Raji (cell line): ENCODE measurements at regions not wholly inside any gene's neighbourhood (a gene's known extent, or its start where the extent isn't known, plus 50 kb on each side); places are given as distances from the start of the nearest gene placed in this dataset.

Source experiments
- POLR2A ChIP-seq: IDR thresholded peaks from 2 replicates; pipeline ENCODE4 v1.6.1; 2011; ENCODE audit warnings: low read depth, low read length, control low read depth; ENCODE audit not compliant: insufficient read depth

- no peak for TF ChIP-seq POLR2A
Measured at GRCh38 chr2:59798687-59799232, 754.7 kb downstream of the BCL11A start.

GRCh38 chr2:59791004-59791618 lies 762.3 kb downstream of the BCL11A start:
- TF ChIP-seq POLR2A = no peak

DNA sequence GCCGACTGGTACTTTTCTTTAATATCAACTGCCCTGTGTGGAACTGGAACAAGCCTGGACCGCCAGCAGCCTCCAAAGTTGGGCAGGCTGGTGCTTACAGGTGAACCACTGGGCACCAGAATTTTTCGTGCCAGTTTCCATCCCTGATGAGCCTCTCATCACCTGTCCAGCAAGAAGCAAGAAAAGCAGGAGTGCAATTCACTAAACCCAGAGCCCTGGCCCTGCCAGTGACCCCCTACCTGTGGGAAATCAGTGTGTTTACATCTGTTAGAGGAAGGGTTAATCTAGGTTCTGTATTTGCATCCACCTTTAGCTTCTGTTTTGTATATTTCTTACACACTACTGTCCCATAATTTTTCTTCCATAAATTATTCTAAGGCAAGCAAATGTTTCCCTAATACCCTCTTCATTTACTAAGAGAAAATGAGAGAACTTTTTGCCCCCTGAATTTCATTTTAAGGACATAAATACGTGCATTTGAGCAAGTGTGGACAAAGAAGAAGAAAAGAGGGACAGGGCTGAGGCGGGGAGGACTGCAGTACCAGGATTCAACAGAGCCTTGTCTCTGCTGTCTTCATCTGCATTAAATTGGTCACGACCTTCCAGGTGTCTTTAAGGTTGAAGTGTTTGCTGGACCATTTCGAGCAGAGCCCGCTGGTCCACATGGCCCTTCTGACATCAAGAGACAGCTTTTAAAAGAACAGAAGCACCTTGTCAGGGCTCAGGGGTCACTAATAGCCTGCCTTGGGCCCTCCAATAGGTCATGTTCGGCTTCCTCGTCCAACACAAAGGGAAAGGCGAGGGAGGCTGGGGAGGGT lies 763.1 kb downstream of the BCL11A start:
- TF ChIP-seq POLR2A = no peak

DNA sequence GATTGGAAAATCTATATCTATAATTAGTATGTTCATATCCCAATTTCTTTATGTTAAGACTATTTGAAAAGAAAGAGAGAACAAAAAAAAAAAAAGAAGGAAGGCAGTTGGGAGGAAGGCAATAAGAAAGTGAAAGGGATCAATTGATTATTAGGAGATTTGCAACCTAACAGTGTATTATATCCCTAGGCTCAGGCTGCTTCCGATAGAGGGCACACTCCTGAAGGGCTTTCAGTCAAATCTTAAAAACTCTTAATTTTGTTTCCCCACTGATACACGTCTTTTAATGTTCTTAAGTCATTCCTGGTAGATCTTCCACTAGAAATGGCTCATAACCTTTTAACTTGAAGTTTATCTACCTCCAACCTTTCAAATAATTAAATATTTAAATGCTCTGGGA lies 763.9 kb downstream of the BCL11A start:
- TF ChIP-seq POLR2A = no peak

GRCh38 chr2:59787095-59787494 lies 766.4 kb downstream of the BCL11A start:
- TF ChIP-seq POLR2A = no peak

DNA sequence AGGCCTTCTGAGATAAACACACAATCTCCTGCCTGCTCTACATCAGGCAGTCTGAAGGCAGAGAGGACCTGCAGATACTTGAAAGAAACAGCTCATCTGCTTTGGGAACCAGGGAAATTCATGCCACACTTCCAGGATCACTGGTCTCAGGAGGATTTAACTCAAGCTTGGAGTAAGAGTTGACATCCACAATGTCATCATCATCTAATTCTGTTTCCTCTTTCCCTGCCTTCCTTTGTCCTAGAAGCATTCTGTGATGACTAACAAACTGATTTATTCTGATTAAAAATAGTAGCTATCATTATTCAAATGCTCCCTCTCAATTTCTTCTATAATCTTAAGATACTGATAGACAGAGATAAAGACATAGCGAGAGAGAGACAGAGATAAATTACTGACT lies 766.8 kb downstream of the BCL11A start:
- no peak for TF ChIP-seq POLR2A

DNA sequence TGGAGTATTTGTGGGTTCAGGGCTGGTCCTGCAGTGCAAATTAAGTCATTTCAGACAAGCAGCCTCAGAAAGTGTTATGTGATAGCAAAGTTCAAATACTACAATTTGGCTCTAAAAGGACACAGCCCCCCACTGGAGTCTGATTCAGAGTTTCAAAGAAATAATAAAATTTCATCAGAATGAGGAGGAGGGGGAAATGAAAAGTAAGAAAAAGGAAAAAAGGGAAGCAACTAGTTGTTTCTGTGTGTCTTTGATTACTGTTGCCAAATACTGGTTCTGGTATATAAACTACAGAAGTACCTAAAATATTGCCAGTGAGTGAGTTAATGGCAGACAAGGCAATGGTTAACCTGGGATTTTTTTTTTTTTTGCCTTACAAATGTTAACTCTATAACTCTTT lies 773.9 kb downstream of the BCL11A start:
- TF ChIP-seq POLR2A = no peak

DNA sequence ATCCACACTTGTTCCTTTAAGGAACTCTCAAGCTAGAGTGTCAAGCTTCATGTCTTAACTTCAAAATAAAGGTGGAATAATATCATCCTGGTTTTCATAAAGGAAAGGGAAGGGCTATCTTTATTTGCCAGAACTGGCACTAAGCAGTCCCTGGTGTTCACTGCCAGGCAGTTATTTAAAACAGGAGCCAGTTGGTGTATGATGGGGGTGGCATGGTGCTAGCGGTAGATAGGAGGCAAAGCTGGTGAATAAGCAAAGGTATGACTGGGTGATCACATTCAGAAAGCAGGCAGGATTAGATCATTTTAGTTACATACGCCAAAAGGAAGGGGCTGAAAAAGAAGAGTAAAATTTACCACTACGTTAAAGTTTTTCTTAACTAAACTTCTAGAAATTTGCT lies 776.3 kb downstream of the BCL11A start:
- no peak for TF ChIP-seq POLR2A

DNA sequence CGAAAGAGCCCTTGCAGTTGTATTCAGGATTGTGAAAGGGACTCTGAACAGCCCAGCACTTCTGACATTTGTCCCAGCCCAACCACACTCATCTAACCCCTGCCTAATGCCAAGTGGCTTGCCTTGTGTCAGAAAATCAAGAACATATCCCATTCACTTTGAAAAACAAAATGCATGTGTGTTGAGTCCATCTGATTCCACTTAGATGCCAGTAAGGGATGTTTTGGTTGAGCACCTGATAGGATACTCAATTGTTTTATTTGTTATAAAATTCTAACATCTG lies 776.8 kb downstream of the BCL11A start:
- TF ChIP-seq POLR2A = no peak

DNA sequence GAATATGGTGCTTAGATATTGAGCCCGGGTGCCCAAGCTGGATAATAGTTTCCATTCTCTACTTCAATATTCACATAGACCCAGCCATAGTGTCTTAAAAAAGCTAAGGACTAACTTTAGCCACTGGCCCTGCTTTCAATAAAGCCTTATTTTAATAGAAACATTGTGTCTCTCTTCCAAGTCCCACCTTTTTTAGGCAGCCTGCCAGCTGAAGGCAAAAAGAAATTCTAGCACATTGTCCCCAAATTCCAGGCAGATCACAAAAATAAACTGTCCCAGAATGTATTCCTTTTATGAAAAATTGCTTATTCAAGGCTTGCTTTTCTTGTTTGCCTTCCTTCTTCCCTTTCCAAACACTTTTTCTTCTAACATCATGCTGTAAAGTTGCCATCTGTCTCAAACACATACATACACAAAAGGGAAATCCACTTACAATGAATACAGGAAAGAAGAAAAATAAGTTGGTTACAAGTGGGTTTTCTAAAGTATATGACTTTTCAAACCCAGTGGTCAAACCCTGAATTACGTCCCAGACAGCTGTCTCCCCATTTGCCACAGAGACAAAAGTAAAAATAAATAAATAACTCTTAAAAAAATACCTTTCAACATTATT lies 778.5 kb downstream of the BCL11A start:
- no peak for TF ChIP-seq POLR2A

- no peak for TF ChIP-seq POLR2A
Measured at GRCh38 chr2:59770651-59771050, 782.8 kb downstream of the BCL11A start.

- no peak for TF ChIP-seq POLR2A
Measured at GRCh38 chr2:59761966-59762365, 791.5 kb downstream of the BCL11A start.

DNA sequence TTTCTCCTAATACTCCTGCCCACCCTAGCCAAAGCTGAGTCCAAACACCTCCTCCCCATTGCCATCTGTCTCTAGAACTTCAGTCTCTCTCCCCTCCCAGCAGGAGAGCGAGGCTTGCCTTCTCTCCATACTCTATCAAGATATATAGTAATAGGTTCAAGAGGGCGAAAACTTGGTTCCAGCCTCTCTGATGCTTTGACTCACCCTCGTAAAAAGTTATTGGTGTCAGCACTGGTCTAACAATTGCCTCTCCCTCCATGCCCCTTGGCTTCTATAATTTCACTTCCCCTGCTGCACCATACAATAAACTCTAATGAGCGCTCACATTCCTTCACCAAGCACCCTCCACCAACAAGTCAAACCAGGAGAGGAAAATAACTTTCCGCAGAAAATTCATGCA lies 797.3 kb downstream of the BCL11A start:
- TF ChIP-seq POLR2A = no peak

DNA sequence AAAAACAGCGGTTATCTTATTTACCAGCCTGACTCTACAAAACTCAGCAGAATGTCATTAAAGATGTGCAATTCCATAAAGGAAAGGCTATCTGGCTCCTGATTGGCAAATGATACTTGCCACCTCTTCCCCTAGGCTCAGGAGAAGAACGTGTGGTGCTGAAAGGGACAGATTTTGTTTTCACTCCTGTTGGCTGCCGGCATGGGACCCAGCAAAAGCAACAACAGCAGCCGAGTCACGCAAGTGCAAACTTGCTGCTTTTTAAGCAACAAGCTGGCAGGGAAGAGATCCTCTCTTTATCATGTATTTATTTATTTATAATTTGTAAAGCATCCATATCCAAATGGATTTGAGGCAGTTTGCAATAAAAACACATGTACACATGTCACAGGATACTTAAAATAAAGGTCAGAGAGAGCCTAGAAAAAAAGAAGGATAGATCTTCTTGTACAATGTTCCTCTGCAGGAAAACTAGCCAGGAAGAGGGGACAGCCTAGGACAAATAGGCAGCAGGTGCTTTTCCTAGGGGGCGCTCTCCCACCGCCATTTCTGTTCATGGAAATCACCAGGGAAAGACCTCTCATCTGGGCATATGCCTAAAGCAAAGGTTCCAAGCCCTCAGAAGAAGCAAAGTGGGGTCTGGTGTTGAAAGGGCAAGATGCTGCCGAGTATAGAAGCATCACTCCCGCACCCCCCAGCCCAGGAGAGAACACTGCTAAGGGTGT lies 799.3 kb downstream of the BCL11A start:
- TF ChIP-seq POLR2A = no peak

- no peak for TF ChIP-seq POLR2A
Measured at GRCh38 chr2:59752512-59752911, 800.9 kb downstream of the BCL11A start.

GRCh38 chr2:59752071-59752470 lies 801.4 kb downstream of the BCL11A start:
- no peak for TF ChIP-seq POLR2A

DNA sequence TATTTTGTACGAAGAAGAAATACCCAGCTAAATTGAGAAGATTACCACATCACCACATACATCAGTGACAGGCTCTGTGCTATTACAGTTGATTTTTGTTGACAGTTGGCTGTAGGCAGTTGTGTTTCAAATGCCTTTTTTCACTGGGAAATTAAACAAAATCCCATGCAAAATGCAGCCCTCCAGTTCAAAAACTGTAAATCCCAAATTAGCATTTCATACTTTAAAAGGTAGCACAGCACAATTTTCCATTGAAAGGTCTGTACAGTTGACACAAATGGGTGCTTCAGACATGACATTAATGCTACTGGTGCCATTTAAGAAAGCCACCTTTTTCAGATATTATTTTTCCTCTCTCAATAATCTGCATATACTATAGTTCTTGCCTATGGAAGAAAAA lies 807.2 kb downstream of the BCL11A start:
- no peak for TF ChIP-seq POLR2A
